Endothelial cell of umbilical vein (primary cell): ENCODE measurements at regions not wholly inside any gene's neighbourhood (a gene's known extent, or its start where the extent isn't known, plus 50 kb on each side); places are given as distances from the start of the nearest gene placed in this dataset.

ENCODE experiments used
- BruUV-seq: library from RNA; stranded (reverse); fragments of 400-500 nt; replicated peaks from 2 replicates; lab custom pipeline; 2021; lab: Mats Ljungman, UMichigan
- CTCF ChIA-PET: fragments of 300-600, 350-600 bp; sonication (Branson Sonifier 250); formaldehyde crosslinking; loops from one replicate; lab custom pipeline; 2021; ENCODE audit warnings: antibody characterized with exemption, inconsistent platforms; lab: Charles Lee
- POLR2A ChIA-PET: fragments of 300-600, 350-600 bp; sonication (Branson Sonifier 250); formaldehyde crosslinking; loops from one replicate; lab custom pipeline; 2021; ENCODE audit warnings: antibody characterized with exemption, inconsistent platforms; lab: Charles Lee
- DNase-seq: peaks from one replicate; pipeline ENCODE4 v3.0.0-alpha.2; 2011; ENCODE audit warnings: low read depth, low spot score
- FAIRE-seq: peaks from 2 replicates; lab custom pipeline; 2011; peaks lifted over from hg19 to GRCh38; lab: Jason Lieb, UNC
- H2AFZ ChIP-seq: 2 replicates; pipeline ENCODE4 v1.6.0; 2012; ENCODE audit warnings: low read depth, low read length, control low read depth, inconsistent platforms
- H3K27ac ChIP-seq: 2 replicates; pipeline ENCODE4 v1.5.1; 2011; ENCODE audit warnings: low read depth, mild to moderate bottlenecking, control low read depth, low read length, moderate library complexity; ENCODE audit not compliant: insufficient read depth
- H3K27me3 ChIP-seq, 2 experiments: 2 replicates each; pipeline versions ENCODE4 v1.6.0 to v1.6.1; 2011; ENCODE audit warnings: low read length in 2 of 2, mixed read lengths in 1 of 2; ENCODE audit not compliant: control insufficient read depth in 2 of 2, insufficient read depth in 2 of 2
- H3K36me3 ChIP-seq, 2 experiments: 2 replicates in 1 of 2; 3 replicates in 1 of 2; pipeline ENCODE4 v1.5.1; 2011; ENCODE audit warnings: low read length in 2 of 2, mild to moderate bottlenecking in 1 of 2, moderate library complexity in 1 of 2; ENCODE audit not compliant: control insufficient read depth in 2 of 2, insufficient read depth in 2 of 2; ENCODE audit errors: extremely low read depth in 1 of 2
- H3K4me1 ChIP-seq: 3 replicates; pipeline ENCODE4 v1.5.1; 2011; ENCODE audit warnings: mild to moderate bottlenecking, low read length; ENCODE audit not compliant: control insufficient read depth, insufficient read depth; ENCODE audit errors: extremely low read depth
- H3K4me2 ChIP-seq: 2 replicates; pipeline ENCODE4 v1.6.1; 2011; ENCODE audit warnings: low read length, control low read depth, mixed read lengths; ENCODE audit not compliant: insufficient read depth
- H3K4me3 ChIP-seq, 3 experiments: fragments of 200-600 bp in 1 of 3; sonication (generic), shearing (Covaris generic) in 1 of 3; replicated peaks in 1 of 3; 2 replicates each; pipeline ENCODE4 v1.5.1; 2011 to 2016; ENCODE audit warnings: control low read depth in 3 of 3, low read length in 3 of 3, mild to moderate bottlenecking in 2 of 3, inconsistent platforms in 1 of 3, low read depth in 1 of 3, moderate library complexity in 1 of 3; ENCODE audit not compliant: insufficient read depth in 1 of 3
- H3K79me2 ChIP-seq: 2 replicates; pipeline ENCODE4 v1.6.0; 2012; ENCODE audit warnings: low read length, inconsistent platforms; ENCODE audit not compliant: control insufficient read depth, insufficient read depth
- H3K9ac ChIP-seq: replicated peaks from 2 replicates; pipeline ENCODE3; 2011; ENCODE audit warnings: low read length, control low read depth; ENCODE audit not compliant: insufficient read depth; ENCODE audit errors: extremely low read depth
- H3K9me1 ChIP-seq: replicated peaks from 3 replicates; pipeline ENCODE4 v1.6.0; 2011; ENCODE audit warnings: mild to moderate bottlenecking, low read length; ENCODE audit not compliant: control insufficient read depth, insufficient read depth; ENCODE audit errors: extremely low read depth
- H3K9me3 ChIP-seq: replicated peaks from 2 replicates; pipeline ENCODE4 v1.5.1; 2012; ENCODE audit warnings: low read length, inconsistent platforms; ENCODE audit not compliant: control insufficient read depth, insufficient read depth
- H4K20me1 ChIP-seq: replicated peaks from 2 replicates; pipeline ENCODE3; 2011; ENCODE audit warnings: mild to moderate bottlenecking, low read length; ENCODE audit not compliant: control insufficient read depth, insufficient read depth; ENCODE audit errors: extremely low read depth
- EZH2 ChIP-seq: IDR thresholded peaks from 2 replicates; pipeline ENCODE4 v1.6.1; 2012; ENCODE audit warnings: borderline replicate concordance, low read depth, mild to moderate bottlenecking, moderate library complexity, low read length, inconsistent platforms; ENCODE audit not compliant: severe bottlenecking
- FOS ChIP-seq: IDR thresholded peaks from 2 replicates; pipeline ENCODE4 v1.6.1; 2011; ENCODE audit warnings: mild to moderate bottlenecking, low read length, moderate library complexity, borderline replicate concordance; ENCODE audit not compliant: insufficient read depth
- GATA2 ChIP-seq: IDR thresholded peaks from 2 replicates; pipeline ENCODE4 v1.7.0; 2011; ENCODE audit warnings: low read depth, mild to moderate bottlenecking, moderate library complexity, mixed read lengths, low read length; ENCODE audit not compliant: insufficient read length, insufficient read depth
- JUN ChIP-seq: IDR thresholded peaks from 2 replicates; pipeline ENCODE4 v1.6.1; 2011; ENCODE audit warnings: borderline replicate concordance, low read depth; ENCODE audit not compliant: insufficient read length, insufficient read depth
- MYC ChIP-seq: IDR thresholded peaks from one replicate; pipeline ENCODE4 v1.6.1; 2011; ENCODE audit warnings: mild to moderate bottlenecking, low read depth, low read length
- POLR2A ChIP-seq: IDR thresholded peaks from 2 replicates; pipeline ENCODE4 v1.6.1; 2012; ENCODE audit warnings: low read depth, mild to moderate bottlenecking, control low read depth, low read length
- POLR2AphosphoS5 ChIP-seq: IDR thresholded peaks from 2 replicates; pipeline ENCODE4 v1.6.1; 2012; ENCODE audit warnings: low read depth, mild to moderate bottlenecking, control low read depth, low read length, moderate library complexity; ENCODE audit not compliant: insufficient read depth
- dilution Hi-C: fragments of 300-500 bp; cut with MboI; formaldehyde crosslinking; loops from one replicate; pipeline ENCODE4 v1.15.0; 2019; ENCODE audit warnings: low sequenced_read_pairs; ENCODE audit not compliant: extremely low pct_ligation_motif_present
- intact Hi-C: fragments of 100-400 bp; cut with micrococcal nuclease; formaldehyde crosslinking; loops from one replicate; pipeline ENCODE4 v1.10.0; 2022
- TF ChIP-seq, protein P1 (sequence below), 2 donors: IDR thresholded peaks; 1 replicate in 1 of 2; 2 replicates in 1 of 2; pipeline ENCODE4 v1.5.1; 2011; ENCODE audit warnings: low read length in 2 of 2, mild to moderate bottlenecking in 2 of 2, moderate library complexity in 2 of 2, control low read depth in 1 of 2, inconsistent platforms in 1 of 2, low read depth in 1 of 2; ENCODE audit not compliant: insufficient read depth in 1 of 2; ENCODE audit errors: extremely low read depth in 1 of 2
- TF ChIP-seq, protein P2 (sequence below): IDR thresholded peaks from 2 replicates; pipeline ENCODE4 v1.6.1; 2011; ENCODE audit not compliant: insufficient read depth, insufficient read length

DNA sequence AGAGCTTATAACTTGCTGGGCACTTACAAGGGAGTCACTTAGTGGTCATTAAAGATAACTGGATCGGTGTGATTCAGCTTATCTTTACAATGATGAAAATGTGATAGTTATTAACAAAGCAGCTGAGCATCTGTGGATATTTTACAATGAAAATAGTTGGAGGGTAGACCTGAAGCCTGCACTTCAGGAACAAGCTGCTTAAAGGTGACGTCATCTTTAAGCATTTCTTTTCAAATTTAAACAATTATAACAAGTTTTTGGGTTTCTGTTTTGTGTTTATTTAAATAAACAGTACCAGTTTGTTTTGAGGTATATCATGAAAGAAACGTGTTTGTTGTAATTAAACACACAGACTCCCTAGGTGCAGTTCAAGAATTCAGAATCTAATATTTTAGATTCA lies 513.9 kb downstream of the ZNF516 start:
- no peaks in the 10 kb centered on the region for H3K79me2 ChIP-seq
- DNase-seq (no peak), FAIRE-seq (no peak)
- ChIA-PET CTCF (no interaction called here), POLR2A (no interaction called here)
- no TSS peak for BruUV-seq
- no peak overlapping the region for H3K27ac ChIP-seq
- H3K9me1 ChIP-seq = no peaks in the 10 kb centered on the region
- intact Hi-C loops = no loop called here
- H2AFZ ChIP-seq = no peak overlapping the region
- H3K9me3 ChIP-seq = peaks cover 2% of the 10 kb centered on the region
- no peak overlapping the region for H3K9ac ChIP-seq
- no peaks in the 10 kb centered on the region for H3K4me1 ChIP-seq
- dilution Hi-C loops = no loop called here
- H3K36me3 ChIP-seq = no peaks in the 10 kb centered on the region
- TF ChIP-seq FOS (no peak), POLR2AphosphoS5 (no peak), EZH2 (no peak)
- no peaks in the 10 kb centered on the region for H4K20me1 ChIP-seq
- no peaks in the 10 kb centered on the region for H3K27me3 ChIP-seq
- H3K4me3 ChIP-seq = no peak overlapping the region
- H3K4me2 ChIP-seq = no peak overlapping the region

DNA sequence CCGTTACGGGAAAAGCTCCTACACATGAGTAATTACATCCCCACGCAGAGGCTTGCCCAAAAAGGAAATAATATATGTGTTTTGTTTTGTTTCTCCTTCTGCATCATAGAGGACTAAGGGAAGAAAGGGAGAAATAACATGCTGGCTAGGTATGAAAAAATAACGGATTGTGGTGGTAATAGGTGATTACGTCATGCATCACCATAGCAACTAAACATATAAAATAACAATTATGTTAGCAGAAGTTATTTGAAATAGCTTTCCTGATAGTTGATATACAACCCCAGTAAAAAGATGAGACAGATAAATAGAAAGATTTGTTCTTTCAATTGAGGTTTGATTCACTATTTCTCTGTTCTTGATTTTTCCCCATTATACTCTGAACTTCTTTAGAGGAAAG lies 518.0 kb downstream of the ZNF516 start:
- no peak for TF ChIP-seq MYC
- TF ChIP-seq, protein P1, sequence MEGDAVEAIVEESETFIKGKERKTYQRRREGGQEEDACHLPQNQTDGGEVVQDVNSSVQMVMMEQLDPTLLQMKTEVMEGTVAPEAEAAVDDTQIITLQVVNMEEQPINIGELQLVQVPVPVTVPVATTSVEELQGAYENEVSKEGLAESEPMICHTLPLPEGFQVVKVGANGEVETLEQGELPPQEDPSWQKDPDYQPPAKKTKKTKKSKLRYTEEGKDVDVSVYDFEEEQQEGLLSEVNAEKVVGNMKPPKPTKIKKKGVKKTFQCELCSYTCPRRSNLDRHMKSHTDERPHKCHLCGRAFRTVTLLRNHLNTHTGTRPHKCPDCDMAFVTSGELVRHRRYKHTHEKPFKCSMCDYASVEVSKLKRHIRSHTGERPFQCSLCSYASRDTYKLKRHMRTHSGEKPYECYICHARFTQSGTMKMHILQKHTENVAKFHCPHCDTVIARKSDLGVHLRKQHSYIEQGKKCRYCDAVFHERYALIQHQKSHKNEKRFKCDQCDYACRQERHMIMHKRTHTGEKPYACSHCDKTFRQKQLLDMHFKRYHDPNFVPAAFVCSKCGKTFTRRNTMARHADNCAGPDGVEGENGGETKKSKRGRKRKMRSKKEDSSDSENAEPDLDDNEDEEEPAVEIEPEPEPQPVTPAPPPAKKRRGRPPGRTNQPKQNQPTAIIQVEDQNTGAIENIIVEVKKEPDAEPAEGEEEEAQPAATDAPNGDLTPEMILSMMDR (IDR thresholded peaks at IDR 0.05; ENCODE audit: extremely low read depth in 1 of 2, insufficient read depth in 1 of 2, low read depth in 1 of 2, low read length in 2 of 2) = no peak
- TF ChIP-seq JUN = no peak
- TF ChIP-seq POLR2AphosphoS5 = no peak
- no peak for TF ChIP-seq POLR2A
- TF ChIP-seq FOS = no peak
- TF ChIP-seq EZH2 = no peak
- TF ChIP-seq, protein P2, sequence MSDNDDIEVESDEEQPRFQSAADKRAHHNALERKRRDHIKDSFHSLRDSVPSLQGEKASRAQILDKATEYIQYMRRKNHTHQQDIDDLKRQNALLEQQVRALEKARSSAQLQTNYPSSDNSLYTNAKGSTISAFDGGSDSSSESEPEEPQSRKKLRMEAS = no peak
- no peak for TF ChIP-seq GATA2
- H2AFZ ChIP-seq = no peak overlapping the region
- CTCF ChIA-PET = interaction anchor here (1.6 kb wide), 1 partner anchor 15 kb away, joined by 3 read pairs; no protein-coding TSS in a partner anchor

More for the DNA sequence above, 518.0 kb downstream of the ZNF516 start:
- Histone ChIP-seq H3K4me3 (no peak overlapping the region), H4K20me1 (no peaks in the 10 kb centered on the region), H3K4me2 (no peak overlapping the region), H3K9me3 (peaks cover 2% of the 10 kb centered on the region), H3K9ac (no peak overlapping the region), H3K36me3 (no peaks in the 10 kb centered on the region), H3K79me2 (no peaks in the 10 kb centered on the region), H3K4me1 (no peaks in the 10 kb centered on the region), H3K27me3 (no peaks in the 10 kb centered on the region), H3K27ac (no peak overlapping the region), H3K9me1 (no peaks in the 10 kb centered on the region)
- no TSS peak for BruUV-seq
- intact Hi-C loops = no loop called here
- POLR2A ChIA-PET = no interaction called here
- no peak for FAIRE-seq
- dilution Hi-C loops = no loop called here
- no peak for DNase-seq
